Skin of body (tissue), 1 donor: ENCODE measurements at regions not wholly inside any gene's neighbourhood (a gene's known extent, or its start where the extent isn't known, plus 50 kb on each side); places are given as distances from the start of the nearest gene placed in this dataset.

ENCODE experiments used
- DNase-seq: peaks from one replicate; lab custom pipeline; 2025; lab: John Stamatoyannopoulos, UW

GRCh38 chr2:150319085-150319484 lies 168.4 kb downstream of the RND3 start:
- no peak for DNase-seq

GRCh38 chr2:150312271-150312670 lies 175.2 kb downstream of the RND3 start:
- no peak for DNase-seq

GRCh38 chr2:150309311-150310080 lies 178.0 kb downstream of the RND3 start:
- no peak for DNase-seq

GRCh38 chr2:150307258-150307657 lies 180.2 kb downstream of the RND3 start:
- no peak for DNase-seq

- DNase-seq, result no peak
Measured at GRCh38 chr2:150303281-150303680, 184.2 kb downstream of the RND3 start.

GRCh38 chr2:150298571-150299305 lies 188.7 kb downstream of the RND3 start:
- DNase-seq, result no peak

GRCh38 chr2:150296770-150297546 lies 190.5 kb downstream of the RND3 start:
- peak; percentile 88 for DNase-seq

- DNase-seq, result no peak
Measured at GRCh38 chr2:150295544-150295943, 191.9 kb downstream of the RND3 start.

- DNase-seq, result no peak
Measured at GRCh38 chr2:150293771-150294170, 193.7 kb downstream of the RND3 start.

GRCh38 chr2:150292807-150293206 lies 194.7 kb downstream of the RND3 start:
- no peak for DNase-seq

GRCh38 chr2:150292192-150292591 lies 195.3 kb downstream of the RND3 start:
- no peak for DNase-seq

- DNase-seq, result no peak
Measured at GRCh38 chr2:150286730-150287362, 200.6 kb downstream of the RND3 start.

- DNase-seq, result no peak
Measured at GRCh38 chr2:150284116-150284515, 203.4 kb downstream of the RND3 start.

GRCh38 chr2:150282771-150283371 lies 204.6 kb downstream of the RND3 start:
- DNase-seq, result peak; percentile 56

GRCh38 chr2:150282357-150282756 lies 205.1 kb downstream of the RND3 start:
- DNase-seq, result peak; percentile 42

GRCh38 chr2:150280231-150280630 lies 207.2 kb downstream of the RND3 start:
- peak; percentile 92 for DNase-seq

- no peak for DNase-seq
Measured at GRCh38 chr2:150279686-150280085, 207.8 kb downstream of the RND3 start.

- no peak for DNase-seq
Measured at GRCh38 chr2:150276737-150277136, 210.7 kb downstream of the RND3 start.

- DNase-seq, result no peak
Measured at GRCh38 chr2:150274108-150274507, 213.4 kb downstream of the RND3 start.

- no peak for DNase-seq
Measured at GRCh38 chr2:150271952-150272802, 215.3 kb downstream of the RND3 start.
